PFSK-1 (cell line): ENCODE measurements at regions not wholly inside any gene's neighbourhood (a gene's known extent, or its start where the extent isn't known, plus 50 kb on each side); places are given as distances from the start of the nearest gene placed in this dataset.

ENCODE experiments used
- FOXP2 ChIP-seq: optimal IDR thresholded peaks from 2 replicates; pipeline ENCODE3; 2011; ENCODE audit warnings: borderline replicate concordance, control low read depth, inconsistent platforms; ENCODE audit not compliant: insufficient read depth; ENCODE audit errors: extremely low read length, extremely low read depth
- POLR2AphosphoS5 ChIP-seq: IDR thresholded peaks from 2 replicates; pipeline ENCODE4 v1.6.1; 2012; ENCODE audit warnings: low read depth, mild to moderate bottlenecking, control low read depth, low read length, moderate library complexity
- REST ChIP-seq, 2 experiments: IDR thresholded peaks; 2 replicates each; pipeline versions ENCODE4 v1.6.1 to v1.8.0; 2011 to 2012; ENCODE audit warnings: low read depth in 2 of 2, low read length in 2 of 2, control low read depth in 1 of 2, inconsistent platforms in 1 of 2, mild to moderate bottlenecking in 1 of 2, moderate library complexity in 1 of 2; ENCODE audit not compliant: insufficient read depth in 1 of 2
- SIN3A ChIP-seq: IDR thresholded peaks from 2 replicates; pipeline ENCODE4 v1.6.1; 2012; ENCODE audit warnings: mild to moderate bottlenecking, low read length, moderate library complexity, borderline replicate concordance; ENCODE audit not compliant: insufficient read depth
- TAF1 ChIP-seq: IDR thresholded peaks from 2 replicates; pipeline ENCODE4 v1.6.1; 2012; ENCODE audit warnings: low read length, control low read depth, borderline replicate concordance; ENCODE audit not compliant: insufficient read depth

GRCh38 chr9:99465231-99465907 is 243.3 kb downstream of the SEC61B start:
- TF ChIP-seq POLR2AphosphoS5 (no peak), TAF1 (no peak), REST (IDR thresholded peaks at IDR 0.05; ENCODE audit: insufficient read depth in 1 of 2, low read depth in 2 of 2, low read length in 2 of 2) (no peak), FOXP2 (no peak), SIN3A (no peak)

GRCh38 chr9:99466104-99466503 is 244.0 kb downstream of the SEC61B start:
- TF ChIP-seq REST (IDR thresholded peaks at IDR 0.05; ENCODE audit: insufficient read depth in 1 of 2, low read depth in 2 of 2, low read length in 2 of 2) (no peak), TAF1 (no peak), FOXP2 (no peak), POLR2AphosphoS5 (no peak), SIN3A (no peak)

GRCh38 chr9:99466781-99467180 is 244.7 kb downstream of the SEC61B start:
- TF ChIP-seq TAF1 (no peak), SIN3A (no peak), REST (IDR thresholded peaks at IDR 0.05; ENCODE audit: insufficient read depth in 1 of 2, low read depth in 2 of 2, low read length in 2 of 2) (no peak), FOXP2 (no peak), POLR2AphosphoS5 (no peak)

GRCh38 chr9:99471033-99471432 is 249.0 kb downstream of the SEC61B start:
- TF ChIP-seq TAF1: no peak
- TF ChIP-seq POLR2AphosphoS5: no peak
- TF ChIP-seq SIN3A: no peak
- TF ChIP-seq REST (IDR thresholded peaks at IDR 0.05; ENCODE audit: insufficient read depth in 1 of 2, low read depth in 2 of 2, low read length in 2 of 2): no peak
- no peak for TF ChIP-seq FOXP2

- no peak for TF ChIP-seq REST (IDR thresholded peaks at IDR 0.05; ENCODE audit: insufficient read depth in 1 of 2, low read depth in 2 of 2, low read length in 2 of 2)
- TF ChIP-seq FOXP2: no peak
Observed at GRCh38 chr9:99472240-99472915, 250.3 kb downstream of the SEC61B start.
